ENCODE measurements at regions not wholly inside any gene's neighbourhood (a gene's known extent, or its start where the extent isn't known, plus 50 kb on each side); places are given as distances from the start of the nearest gene placed in this dataset.
"Not testable (repeated sequence)": the region's sequence is repeated elsewhere in the genome, so short reads cannot be mapped to it uniquely, and the experiment has no call there.

- Mint-ChIP-seq H3K4me3 (no peak overlapping the region), H3K36me3 (ENCODE audit: low read depth) (no peaks in the 10 kb centered on the region), H3K9me3 (peaks cover 15% of the 10 kb centered on the region; the same call in 1 of the 2 replicates), H3K27ac (no peak overlapping the region), H3K4me1 (ENCODE audit: low read depth) (no peaks in the 10 kb centered on the region), H3K27me3 (ENCODE audit: insufficient read depth) (no peaks in the 10 kb centered on the region)
- no peak for DNase-seq
- no peak for TF ChIP-seq CTCF (IDR thresholded peaks at IDR 0.05)
Measured at GRCh38 chr2:142813830-142814829, 63.3 kb upstream of the KYNU start.

GRCh38 chr2:142811644-142812043, 65.8 kb upstream of the KYNU start:
- not testable (repeated sequence) for H3K36me3 Mint-ChIP-seq (ENCODE audit: low read depth); H3K27ac Mint-ChIP-seq; H3K4me1 Mint-ChIP-seq (ENCODE audit: low read depth); DNase-seq; H3K9me3 Mint-ChIP-seq; H3K27me3 Mint-ChIP-seq (ENCODE audit: insufficient read depth); H3K4me3 Mint-ChIP-seq

- no peak for DNase-seq
- peaks cover 3% of the 10 kb centered on the region; the same call in 1 of the 2 replicates for H3K9me3 Mint-ChIP-seq
- H3K36me3 Mint-ChIP-seq (ENCODE audit: low read depth) = no peaks in the 10 kb centered on the region
- no peaks in the 10 kb centered on the region for H3K27me3 Mint-ChIP-seq (ENCODE audit: insufficient read depth)
- H3K4me1 Mint-ChIP-seq (ENCODE audit: low read depth) = no peaks in the 10 kb centered on the region
- TF ChIP-seq CTCF (IDR thresholded peaks at IDR 0.05) = no peak
- no peak overlapping the region for H3K27ac Mint-ChIP-seq
- H3K4me3 Mint-ChIP-seq = no peak overlapping the region
Measured at GRCh38 chr2:142805244-142805643, 72.2 kb upstream of the KYNU start.

- Mint-ChIP-seq H3K4me1 (ENCODE audit: low read depth) (no peaks in the 10 kb centered on the region), H3K27me3 (ENCODE audit: insufficient read depth) (no peaks in the 10 kb centered on the region), H3K36me3 (ENCODE audit: low read depth) (no peaks in the 10 kb centered on the region), H3K9me3 (peaks cover 3% of the 10 kb centered on the region; the same call in 1 of the 2 replicates), H3K27ac (no peak overlapping the region), H3K4me3 (no peak overlapping the region)
- TF ChIP-seq CTCF (IDR thresholded peaks at IDR 0.05) = no peak
- no peak for DNase-seq
Measured at GRCh38 chr2:142803158-142803557, 74.3 kb upstream of the KYNU start.

GRCh38 chr2:142796588-142796987, 80.9 kb upstream of the KYNU start:
- no peaks in the 10 kb centered on the region for H3K4me1 Mint-ChIP-seq (ENCODE audit: low read depth)
- no peak for TF ChIP-seq CTCF (IDR thresholded peaks at IDR 0.05)
- no peaks in the 10 kb centered on the region for H3K36me3 Mint-ChIP-seq (ENCODE audit: low read depth)
- H3K27ac Mint-ChIP-seq = no peak overlapping the region
- H3K9me3 Mint-ChIP-seq = peaks cover 9% of the 10 kb centered on the region; the same call in 1 of the 2 replicates
- no peaks in the 10 kb centered on the region for H3K27me3 Mint-ChIP-seq (ENCODE audit: insufficient read depth)
- H3K4me3 Mint-ChIP-seq = no peak overlapping the region
- DNase-seq = no peak

- Mint-ChIP-seq H3K27me3 (ENCODE audit: insufficient read depth) (no peaks in the 10 kb centered on the region), H3K27ac (no peak overlapping the region), H3K9me3 (peaks cover 8% of the 10 kb centered on the region; the same call in 1 of the 2 replicates), H3K4me3 (no peak overlapping the region), H3K36me3 (ENCODE audit: low read depth) (no peaks in the 10 kb centered on the region), H3K4me1 (ENCODE audit: low read depth) (no peaks in the 10 kb centered on the region)
- TF ChIP-seq CTCF (IDR thresholded peaks at IDR 0.05) = no peak
- DNase-seq = no peak
Measured at GRCh38 chr2:142796161-142796560, 81.3 kb upstream of the KYNU start.

Measured in HFFc6 (cell line).